Hepatocyte (in vitro differentiated cells): ENCODE measurements at regions not wholly inside any gene's neighbourhood (a gene's known extent, or its start where the extent isn't known, plus 50 kb on each side); places are given as distances from the start of the nearest gene placed in this dataset.

Experiments
- DNase-seq: peaks from one replicate; pipeline ENCODE4 v3.0.0-alpha.2; 2016; ENCODE audit warnings: low spot score
- H2AFZ ChIP-seq: fragments of 200-600 bp; sonication (generic); 2 replicates; pipeline ENCODE4 v1.6.0; 2016; ENCODE audit warnings: antibody characterized with exemption, mild to moderate bottlenecking
- H3K27ac ChIP-seq: fragments of 200-600 bp; sonication (generic); 2 replicates; pipeline ENCODE4 v1.5.1; 2016; ENCODE audit warnings: mild to moderate bottlenecking
- H3K27me3 ChIP-seq: fragments of 200-600 bp; sonication (generic); 2 replicates; pipeline ENCODE4 v1.6.1; 2016
- H3K36me3 ChIP-seq: fragments of 200-600 bp; sonication (generic); replicated peaks from 2 replicates; pipeline ENCODE4 v1.5.1; 2016; ENCODE audit warnings: low read depth; ENCODE audit not compliant: insufficient read depth
- H3K4me1 ChIP-seq: fragments of 200-600 bp; sonication (generic); 2 replicates; pipeline ENCODE4 v1.5.1; 2016; ENCODE audit warnings: mild to moderate bottlenecking, moderate library complexity; ENCODE audit not compliant: insufficient read depth
- H3K4me2 ChIP-seq: fragments of 200-600 bp; sonication (generic); 2 replicates; pipeline ENCODE4 v1.6.0; 2016
- H3K4me3 ChIP-seq: fragments of 200-600 bp; sonication (generic); 2 replicates; pipeline ENCODE4 v1.5.1; 2016; ENCODE audit warnings: mild to moderate bottlenecking
- H3K79me2 ChIP-seq: fragments of 200-600 bp; sonication (generic); 2 replicates; pipeline ENCODE4 v1.6.0; 2017; ENCODE audit warnings: mild to moderate bottlenecking
- H3K9me2 ChIP-seq: fragments of 200-600 bp; sonication (generic); replicated peaks from 2 replicates; pipeline ENCODE4 v1.6.0; 2017; ENCODE audit warnings: mild to moderate bottlenecking; ENCODE audit not compliant: insufficient read depth
- H3K9me3 ChIP-seq: fragments of 200-600 bp; sonication (generic); 2 replicates; pipeline ENCODE4 v1.5.1; 2016; ENCODE audit warnings: low read depth, mild to moderate bottlenecking
- H4K20me1 ChIP-seq: fragments of 200-600 bp; sonication (generic); 2 replicates; pipeline ENCODE4 v1.6.0; 2016; ENCODE audit warnings: mild to moderate bottlenecking; ENCODE audit not compliant: insufficient read depth, poor library complexity, severe bottlenecking
- EZH2 ChIP-seq: fragments of 200-600 bp; sonication (generic); IDR thresholded peaks from 2 replicates; pipeline ENCODE4 v1.6.1; 2016; ENCODE audit warnings: antibody characterized with exemption, mild to moderate bottlenecking, borderline replicate concordance
- EZH2phosphoT487 ChIP-seq: fragments of 200-600 bp; sonication (generic); IDR thresholded peaks from one replicate; pipeline ENCODE4 v1.6.1; 2018; ENCODE audit warnings: antibody characterized with exemption, mild to moderate bottlenecking, low read depth, moderate library complexity; ENCODE audit not compliant: unreplicated experiment, severe bottlenecking
- WGBS: methylation state at CpG from one replicate; pipeline ENCODE4 v1.1.6; 2016; ENCODE audit warnings: low lambda C conversion rate; ENCODE audit errors: missing lambda C conversion rate; 5-methylcytosine and 5-hydroxymethylcytosine counted together
- TF ChIP-seq, protein P1 (sequence below): fragments of 200-600 bp; sonication (generic); IDR thresholded peaks from 2 replicates; pipeline ENCODE4 v1.5.1; 2016; ENCODE audit warnings: antibody characterized with exemption, mild to moderate bottlenecking; ENCODE audit not compliant: poor library complexity

DNA sequence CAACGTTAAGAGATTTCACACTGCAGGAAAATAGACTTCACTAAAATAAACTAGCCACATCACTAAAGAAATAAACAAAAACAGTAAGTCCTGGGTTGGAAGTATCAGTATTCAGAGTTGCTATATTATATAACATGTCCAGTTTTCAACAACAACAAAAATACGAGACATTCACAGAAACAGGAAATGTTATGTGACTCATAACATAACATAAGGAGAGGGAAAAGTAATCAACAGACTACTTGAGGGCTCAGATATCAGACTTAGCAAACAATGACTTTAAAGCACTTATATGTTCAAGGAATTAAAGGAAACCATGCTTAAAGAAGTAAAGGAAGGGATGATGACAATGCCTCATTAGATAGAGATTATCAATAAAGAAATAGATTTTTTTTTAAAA is 73.5 kb upstream of the MKLN1 start:
- Histone ChIP-seq H3K4me1 (no peaks in the 10 kb centered on the region), H4K20me1 (no peaks in the 10 kb centered on the region), H3K36me3 (no peaks in the 10 kb centered on the region), H3K27ac (no peak overlapping the region), H3K4me3 (no peak overlapping the region), H3K9me3 (peaks cover 4% of the 10 kb centered on the region), H3K79me2 (no peaks in the 10 kb centered on the region), H2AFZ (no peak overlapping the region), H3K9me2 (no peaks in the 10 kb centered on the region), H3K4me2 (no peak overlapping the region), H3K27me3 (no peaks in the 10 kb centered on the region)
- 86% methylated on average over 2 of the region's 2 CpGs for WGBS
- no peak for DNase-seq
- no peak for TF ChIP-seq EZH2phosphoT487
- TF ChIP-seq, protein P1, sequence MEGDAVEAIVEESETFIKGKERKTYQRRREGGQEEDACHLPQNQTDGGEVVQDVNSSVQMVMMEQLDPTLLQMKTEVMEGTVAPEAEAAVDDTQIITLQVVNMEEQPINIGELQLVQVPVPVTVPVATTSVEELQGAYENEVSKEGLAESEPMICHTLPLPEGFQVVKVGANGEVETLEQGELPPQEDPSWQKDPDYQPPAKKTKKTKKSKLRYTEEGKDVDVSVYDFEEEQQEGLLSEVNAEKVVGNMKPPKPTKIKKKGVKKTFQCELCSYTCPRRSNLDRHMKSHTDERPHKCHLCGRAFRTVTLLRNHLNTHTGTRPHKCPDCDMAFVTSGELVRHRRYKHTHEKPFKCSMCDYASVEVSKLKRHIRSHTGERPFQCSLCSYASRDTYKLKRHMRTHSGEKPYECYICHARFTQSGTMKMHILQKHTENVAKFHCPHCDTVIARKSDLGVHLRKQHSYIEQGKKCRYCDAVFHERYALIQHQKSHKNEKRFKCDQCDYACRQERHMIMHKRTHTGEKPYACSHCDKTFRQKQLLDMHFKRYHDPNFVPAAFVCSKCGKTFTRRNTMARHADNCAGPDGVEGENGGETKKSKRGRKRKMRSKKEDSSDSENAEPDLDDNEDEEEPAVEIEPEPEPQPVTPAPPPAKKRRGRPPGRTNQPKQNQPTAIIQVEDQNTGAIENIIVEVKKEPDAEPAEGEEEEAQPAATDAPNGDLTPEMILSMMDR = no peak
- TF ChIP-seq EZH2 = no peak

DNA sequence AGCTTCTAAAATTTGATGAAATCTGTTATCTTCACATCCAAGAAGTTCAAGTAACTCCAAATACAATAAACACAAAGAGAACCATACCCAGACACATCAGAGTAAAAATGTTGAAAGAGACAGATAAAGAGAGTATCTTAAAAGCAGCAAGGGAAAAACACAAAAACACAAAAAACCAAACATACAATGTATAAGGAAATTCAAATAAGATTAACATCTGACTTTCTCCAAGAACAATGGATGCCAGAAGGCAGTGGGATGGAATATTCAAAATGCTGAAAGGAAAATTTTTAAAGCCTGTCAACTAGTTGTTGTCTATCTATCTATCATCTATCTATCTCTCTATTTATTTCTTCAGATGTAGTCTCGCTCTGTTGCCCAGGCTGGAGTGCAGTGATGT is 72.4 kb upstream of the MKLN1 start:
- no peak overlapping the region for H3K4me3 ChIP-seq
- H4K20me1 ChIP-seq = no peaks in the 10 kb centered on the region
- H3K27me3 ChIP-seq = no peaks in the 10 kb centered on the region
- H3K36me3 ChIP-seq = no peaks in the 10 kb centered on the region
- no peak for DNase-seq
- no peaks in the 10 kb centered on the region for H3K4me1 ChIP-seq
- H3K4me2 ChIP-seq = no peak overlapping the region
- no peaks in the 10 kb centered on the region for H3K79me2 ChIP-seq
- H2AFZ ChIP-seq = no peak overlapping the region
- TF ChIP-seq EZH2phosphoT487 (no peak), EZH2 (no peak)
- TF ChIP-seq, protein P1 = no peak
- 87% methylated on average over 1 of the region's 1 CpG for WGBS
- no peaks in the 10 kb centered on the region for H3K9me2 ChIP-seq
- H3K9me3 ChIP-seq = peaks cover 4% of the 10 kb centered on the region
- no peak overlapping the region for H3K27ac ChIP-seq

DNA sequence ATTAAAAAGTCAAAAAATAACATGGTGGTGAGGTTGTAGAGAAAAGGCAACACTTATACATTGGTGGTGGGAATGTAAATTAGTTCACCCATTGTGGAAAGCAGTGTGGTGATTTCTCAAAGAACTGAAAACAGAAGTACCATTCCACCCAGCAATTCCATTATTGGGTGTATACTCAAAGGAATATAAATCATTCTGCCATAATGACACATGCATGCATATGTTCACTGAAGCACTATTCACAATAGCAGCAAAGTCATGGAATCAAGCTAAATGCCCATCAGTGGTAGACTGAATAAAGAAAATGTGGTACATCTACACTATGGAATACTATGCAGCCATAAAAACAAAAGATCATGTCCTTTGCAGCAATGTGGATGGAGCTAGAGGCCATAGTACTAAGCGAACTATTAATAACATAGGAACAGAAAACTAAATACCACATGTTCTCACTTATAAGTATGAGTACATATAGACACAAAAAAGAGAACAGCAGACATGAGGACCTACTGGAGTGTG is 66.1 kb upstream of the MKLN1 start:
- Histone ChIP-seq H3K4me3 (no peak overlapping the region), H3K79me2 (no peaks in the 10 kb centered on the region), H3K4me2 (no peak overlapping the region), H3K36me3 (no peaks in the 10 kb centered on the region), H2AFZ (no peak overlapping the region), H4K20me1 (no peaks in the 10 kb centered on the region), H3K27me3 (no peaks in the 10 kb centered on the region), H3K9me3 (no peaks in the 10 kb centered on the region), H3K27ac (no peak overlapping the region), H3K4me1 (no peaks in the 10 kb centered on the region), H3K9me2 (no peaks in the 10 kb centered on the region)
- DNase-seq = no peak
- TF ChIP-seq EZH2phosphoT487 (no peak), EZH2 (no peak)
- TF ChIP-seq, protein P1 = no peak
- WGBS = 97% methylated on average over 1 of the region's 1 CpG

DNA sequence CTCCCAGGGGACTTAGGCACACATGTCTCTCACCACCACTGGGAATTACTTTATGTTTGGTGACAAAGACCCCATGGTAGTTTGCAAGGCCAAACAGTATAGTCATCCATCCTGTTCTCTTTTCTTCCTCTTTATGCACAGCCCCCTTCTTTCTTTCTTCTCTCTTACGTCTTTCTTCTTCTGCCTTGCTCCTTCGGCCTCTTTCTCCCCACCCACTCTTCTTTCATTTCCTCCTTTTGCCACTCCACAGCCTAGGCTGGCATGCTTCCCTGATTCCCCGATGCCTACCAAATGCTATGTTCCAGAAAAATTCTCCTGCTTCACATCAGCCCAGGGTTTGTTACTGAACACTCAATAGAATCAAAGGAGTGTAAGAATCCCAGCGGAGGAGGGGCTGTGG is 62.4 kb upstream of the MKLN1 start:
- H3K4me1 ChIP-seq = no peaks in the 10 kb centered on the region
- H3K27me3 ChIP-seq = no peaks in the 10 kb centered on the region
- H3K4me3 ChIP-seq = no peak overlapping the region
- H3K79me2 ChIP-seq = no peaks in the 10 kb centered on the region
- H3K9me3 ChIP-seq = no peaks in the 10 kb centered on the region
- H3K27ac ChIP-seq = no peak overlapping the region
- no peaks in the 10 kb centered on the region for H4K20me1 ChIP-seq
- no peaks in the 10 kb centered on the region for H3K9me2 ChIP-seq
- no peak overlapping the region for H3K4me2 ChIP-seq
- H3K36me3 ChIP-seq = no peaks in the 10 kb centered on the region
- no peak for DNase-seq
- TF ChIP-seq EZH2phosphoT487 = no peak
- TF ChIP-seq, protein P1 = no peak
- no peak for TF ChIP-seq EZH2
- no peak overlapping the region for H2AFZ ChIP-seq
- WGBS = 86% methylated on average over 4 of the region's 4 CpGs
